ENCODE measurements at regions not wholly inside any gene's neighbourhood (a gene's known extent, or its start where the extent isn't known, plus 50 kb on each side); places are given as distances from the start of the nearest gene placed in this dataset.
"Not testable (repeated sequence)": the region's sequence is repeated elsewhere in the genome, so short reads cannot be mapped to it uniquely, and the experiment has no call there.

DNA sequence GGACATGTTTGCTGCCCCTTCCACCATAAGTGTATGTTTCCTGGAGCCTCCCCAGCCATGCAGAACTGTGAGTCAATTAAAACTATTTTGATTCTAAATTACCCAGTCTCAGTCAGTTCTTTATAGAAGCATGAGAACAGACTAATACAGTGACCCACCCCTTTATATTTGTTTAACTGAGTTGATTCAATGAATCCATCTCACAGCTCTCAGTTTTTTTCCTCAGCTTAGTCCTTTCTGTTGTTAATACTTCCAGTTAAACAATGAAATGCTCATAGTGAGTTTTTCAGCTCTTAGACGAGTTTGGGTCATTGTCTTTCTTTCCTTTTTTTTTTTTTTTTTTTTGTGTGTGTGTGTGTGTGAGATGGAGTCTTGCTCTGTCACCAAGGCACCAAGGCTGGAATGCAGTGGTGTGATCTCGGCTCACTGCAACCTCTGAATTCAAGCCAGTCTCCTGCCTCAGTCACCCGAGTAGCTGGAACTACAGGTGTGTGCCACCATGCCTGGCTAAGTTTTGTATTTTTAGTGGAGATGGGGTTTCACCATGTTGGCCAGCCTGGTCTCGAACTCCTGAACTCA, 627.4 kb downstream of the SPATA31A7 start:
- not testable (repeated sequence) for H3K27me3 ChIP-seq (ENCODE audit: control insufficient read depth in 3 of 3, insufficient read depth in 3 of 3, low read length in 3 of 3); H3K27ac ChIP-seq (ENCODE audit: low read depth, low read length); H3K4me3 ChIP-seq (ENCODE audit: low read length in 3 of 3); H3K36me3 ChIP-seq (ENCODE audit: control insufficient read depth in 3 of 3, insufficient read depth in 3 of 3, low read length in 3 of 3); H3K9ac ChIP-seq (ENCODE audit: low read depth in 1 of 3, low read length in 3 of 3); H3K9me3 ChIP-seq (ENCODE audit: control insufficient read depth in 3 of 3, low read length in 3 of 3); H3K4me1 ChIP-seq (ENCODE audit: control insufficient read depth in 3 of 3, insufficient read depth in 3 of 3, low read length in 3 of 3)

DNA sequence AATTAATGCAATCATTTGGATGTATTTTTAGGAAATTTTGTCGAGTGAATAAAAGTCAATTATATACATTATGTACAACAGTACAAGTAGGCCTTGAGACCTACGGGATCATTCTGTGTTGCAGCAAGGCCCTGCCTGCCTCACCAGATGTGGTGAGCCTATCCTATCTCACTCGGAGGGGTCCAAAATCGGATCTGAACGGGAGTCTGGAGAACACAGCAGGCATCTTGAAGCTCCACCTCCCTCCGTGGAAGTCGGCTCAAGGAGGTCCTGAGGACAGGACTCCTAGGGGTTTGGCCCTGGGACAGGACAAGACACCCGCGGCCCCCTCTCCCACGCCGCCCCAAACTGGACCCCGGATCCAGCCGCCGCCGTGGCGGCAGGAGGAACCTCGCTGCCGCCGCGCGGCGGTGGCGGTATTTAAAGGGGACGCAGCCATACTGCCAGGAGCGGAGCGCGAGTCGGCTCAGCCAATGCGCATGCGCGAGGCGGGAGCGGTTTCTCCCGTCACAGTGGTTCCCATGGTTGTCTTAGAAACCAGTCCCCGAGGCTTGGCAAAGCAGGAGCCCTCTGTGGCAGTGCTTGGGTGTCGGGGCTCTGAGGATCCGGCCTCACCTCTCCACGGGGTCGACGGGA, 663.9 kb downstream of the SPATA31A7 start:
- H3K9ac ChIP-seq (ENCODE audit: low read depth in 1 of 3, low read length in 3 of 3); H3K27ac ChIP-seq (ENCODE audit: low read depth, low read length); H3K36me3 ChIP-seq (ENCODE audit: control insufficient read depth in 3 of 3, insufficient read depth in 3 of 3, low read length in 3 of 3); H3K4me3 ChIP-seq (ENCODE audit: low read length in 3 of 3); H3K4me1 ChIP-seq (ENCODE audit: control insufficient read depth in 3 of 3, insufficient read depth in 3 of 3, low read length in 3 of 3); H3K27me3 ChIP-seq (ENCODE audit: control insufficient read depth in 3 of 3, insufficient read depth in 3 of 3, low read length in 3 of 3); H3K9me3 ChIP-seq (ENCODE audit: control insufficient read depth in 3 of 3, low read length in 3 of 3): not testable (repeated sequence)

DNA sequence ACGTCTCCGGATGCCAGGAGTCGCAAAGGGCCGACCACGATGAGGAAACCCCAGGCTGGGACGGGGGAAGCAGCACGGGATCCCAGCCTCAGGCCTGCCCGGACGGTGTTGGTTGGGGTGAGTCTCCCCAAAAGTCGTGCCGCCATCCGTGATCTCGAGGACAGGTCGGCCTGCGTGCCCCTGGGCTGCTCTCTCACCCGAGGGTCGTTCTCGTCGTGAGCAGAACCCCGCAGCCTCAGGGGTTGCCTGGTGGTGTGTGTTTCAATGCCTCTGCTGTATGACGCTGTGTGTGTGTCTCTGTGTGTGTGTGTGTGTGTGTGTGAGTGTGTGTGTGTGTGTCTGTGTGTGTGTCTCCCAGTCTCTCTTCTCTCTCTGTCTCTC, 664.4 kb downstream of the SPATA31A7 start:
- not testable (repeated sequence) for H3K27ac ChIP-seq (ENCODE audit: low read depth, low read length); H3K9me3 ChIP-seq (ENCODE audit: control insufficient read depth in 3 of 3, low read length in 3 of 3); H3K36me3 ChIP-seq (ENCODE audit: control insufficient read depth in 3 of 3, insufficient read depth in 3 of 3, low read length in 3 of 3); H3K27me3 ChIP-seq (ENCODE audit: control insufficient read depth in 3 of 3, insufficient read depth in 3 of 3, low read length in 3 of 3); H3K4me1 ChIP-seq (ENCODE audit: control insufficient read depth in 3 of 3, insufficient read depth in 3 of 3, low read length in 3 of 3); H3K4me3 ChIP-seq (ENCODE audit: low read length in 3 of 3); H3K9ac ChIP-seq (ENCODE audit: low read depth in 1 of 3, low read length in 3 of 3)

DNA sequence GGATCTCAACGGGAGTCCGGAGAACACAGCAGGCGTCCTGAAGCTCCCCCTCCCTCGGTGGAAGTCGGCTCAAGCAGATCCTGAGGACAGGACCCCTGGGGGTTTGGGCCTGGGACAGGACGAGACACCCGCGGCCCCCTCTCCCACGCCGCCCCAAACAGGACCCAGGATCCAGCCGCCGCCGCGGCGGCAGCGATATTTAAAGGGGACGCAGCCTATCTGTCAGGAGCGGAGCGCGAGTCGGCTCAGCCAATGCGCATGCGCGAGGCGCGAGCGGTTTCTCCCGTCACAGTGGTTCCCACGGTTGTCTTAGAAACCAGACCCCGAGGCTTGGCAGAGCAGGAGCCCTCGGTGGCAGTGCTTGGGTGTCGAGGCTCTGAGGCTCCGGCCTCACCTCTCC, 666.4 kb downstream of the SPATA31A7 start:
- H3K9ac ChIP-seq (ENCODE audit: low read depth in 1 of 3, low read length in 3 of 3); H3K9me3 ChIP-seq (ENCODE audit: control insufficient read depth in 3 of 3, low read length in 3 of 3); H3K27ac ChIP-seq (ENCODE audit: low read depth, low read length); H3K27me3 ChIP-seq (ENCODE audit: control insufficient read depth in 3 of 3, insufficient read depth in 3 of 3, low read length in 3 of 3); H3K36me3 ChIP-seq (ENCODE audit: control insufficient read depth in 3 of 3, insufficient read depth in 3 of 3, low read length in 3 of 3); H3K4me3 ChIP-seq (ENCODE audit: low read length in 3 of 3); H3K4me1 ChIP-seq (ENCODE audit: control insufficient read depth in 3 of 3, insufficient read depth in 3 of 3, low read length in 3 of 3): not testable (repeated sequence)

DNA sequence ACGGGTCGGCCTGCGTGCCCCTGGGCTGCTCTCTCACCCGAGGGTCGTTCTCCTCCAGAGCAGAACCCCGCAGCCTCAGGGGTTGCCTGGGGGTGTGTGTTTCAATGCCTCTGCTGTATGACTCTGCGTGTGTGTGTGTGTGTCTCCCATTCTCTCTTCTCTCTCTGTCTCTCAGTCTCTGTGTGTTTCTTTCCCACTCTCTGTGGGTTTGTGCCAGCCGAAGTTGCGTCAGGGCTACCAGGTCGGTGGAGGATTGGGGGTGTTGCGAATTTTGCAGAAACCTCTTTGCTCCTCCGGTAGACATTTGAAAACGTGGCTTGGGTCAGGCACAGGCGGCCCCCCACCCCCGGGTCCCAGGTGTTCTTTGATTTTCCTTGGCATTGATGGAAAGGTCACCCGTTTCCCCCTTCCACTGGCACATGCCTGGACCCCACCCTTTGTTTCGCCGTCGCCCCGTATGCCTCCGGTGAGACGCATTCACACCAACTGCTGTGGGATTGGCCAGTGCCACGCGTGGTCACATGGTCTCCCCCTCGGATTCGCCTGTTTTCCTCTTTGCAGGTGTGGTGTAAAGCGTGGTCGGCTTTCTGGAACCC, 667.1 kb downstream of the SPATA31A7 start:
- H3K4me3 ChIP-seq (ENCODE audit: low read length in 3 of 3); H3K9ac ChIP-seq (ENCODE audit: low read depth in 1 of 3, low read length in 3 of 3): not testable (repeated sequence)

DNA sequence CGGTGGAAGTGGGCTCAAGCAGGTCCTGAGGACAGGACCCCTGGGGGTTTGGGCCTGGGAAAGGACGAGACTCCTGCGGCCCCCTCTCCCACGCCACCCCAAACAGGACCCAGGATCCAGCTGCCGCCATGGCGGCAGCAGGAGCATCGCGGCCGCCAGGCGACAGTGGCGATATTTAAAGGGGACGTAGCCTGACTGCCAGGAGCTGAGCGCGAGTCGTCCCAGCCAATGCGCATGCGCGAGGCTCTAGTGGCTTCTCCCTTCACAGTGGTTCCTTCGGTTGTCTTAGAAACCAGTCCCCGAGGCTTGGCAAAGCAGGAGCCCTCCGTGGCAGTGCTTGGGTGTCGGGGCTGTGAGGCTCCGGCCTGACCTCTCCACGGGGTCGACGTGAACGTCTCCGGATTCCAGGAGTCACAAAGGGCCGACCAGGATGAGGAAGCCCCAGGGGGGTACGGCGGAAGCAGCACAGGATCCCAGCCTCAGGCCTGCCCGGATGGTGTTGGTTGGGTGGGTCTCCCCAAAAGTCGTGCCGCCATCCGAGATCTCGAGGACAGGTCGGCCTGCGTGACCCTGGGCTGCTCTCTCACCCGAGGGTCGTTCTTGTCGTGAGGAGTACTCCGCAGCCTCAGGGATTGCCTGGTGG, 668.0 kb downstream of the SPATA31A7 start:
- H3K36me3 ChIP-seq (ENCODE audit: control insufficient read depth in 3 of 3, insufficient read depth in 3 of 3, low read length in 3 of 3), result not testable (repeated sequence)

More for the DNA sequence above, 667.1 kb downstream of the SPATA31A7 start:
- H3K27ac ChIP-seq (ENCODE audit: low read depth, low read length); H3K27me3 ChIP-seq (ENCODE audit: control insufficient read depth in 3 of 3, insufficient read depth in 3 of 3, low read length in 3 of 3); H3K36me3 ChIP-seq (ENCODE audit: control insufficient read depth in 3 of 3, insufficient read depth in 3 of 3, low read length in 3 of 3); H3K9me3 ChIP-seq (ENCODE audit: control insufficient read depth in 3 of 3, low read length in 3 of 3); H3K4me1 ChIP-seq (ENCODE audit: control insufficient read depth in 3 of 3, insufficient read depth in 3 of 3, low read length in 3 of 3): not testable (repeated sequence)

DNA sequence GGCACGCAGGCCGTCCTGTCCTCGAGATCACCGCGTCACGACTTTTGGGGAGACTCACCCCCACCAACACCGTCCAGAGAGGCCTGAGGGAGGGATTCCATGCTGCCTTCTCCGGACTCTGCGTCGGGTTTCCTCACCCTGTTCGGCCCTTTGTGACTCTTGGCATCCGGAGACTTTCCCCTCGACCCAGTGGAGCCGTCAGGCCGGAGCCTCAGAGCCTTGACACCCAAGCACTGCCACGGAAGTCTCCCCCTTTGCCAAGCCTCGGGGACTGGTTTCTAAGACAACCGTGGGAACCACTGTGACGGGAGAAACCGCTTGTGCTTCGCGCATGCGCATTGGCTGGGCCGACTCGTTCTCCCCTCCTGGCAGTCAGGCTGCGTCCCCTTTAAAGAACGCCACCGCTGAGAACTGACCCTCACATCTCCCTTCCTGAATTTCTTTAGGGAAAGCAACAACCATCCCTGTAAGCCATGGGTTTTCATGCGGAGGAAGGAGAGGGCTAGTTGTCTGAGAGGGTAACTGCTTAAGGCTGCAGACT, 672.7 kb downstream of the SPATA31A7 start:
- H3K36me3 ChIP-seq (ENCODE audit: control insufficient read depth in 3 of 3, insufficient read depth in 3 of 3, low read length in 3 of 3); H3K27me3 ChIP-seq (ENCODE audit: control insufficient read depth in 3 of 3, insufficient read depth in 3 of 3, low read length in 3 of 3); H3K27ac ChIP-seq (ENCODE audit: low read depth, low read length); H3K9ac ChIP-seq (ENCODE audit: low read depth in 1 of 3, low read length in 3 of 3); H3K4me1 ChIP-seq (ENCODE audit: control insufficient read depth in 3 of 3, insufficient read depth in 3 of 3, low read length in 3 of 3); H3K9me3 ChIP-seq (ENCODE audit: control insufficient read depth in 3 of 3, low read length in 3 of 3): not testable (repeated sequence)
- H3K4me3 ChIP-seq (ENCODE audit: low read length in 3 of 3), result peak overlapping the region in 2 of 3 donors; percentile 45 to 51

More for the DNA sequence above, 668.0 kb downstream of the SPATA31A7 start:
- not testable (repeated sequence) for H3K27me3 ChIP-seq (ENCODE audit: control insufficient read depth in 3 of 3, insufficient read depth in 3 of 3, low read length in 3 of 3); H3K4me1 ChIP-seq (ENCODE audit: control insufficient read depth in 3 of 3, insufficient read depth in 3 of 3, low read length in 3 of 3); H3K9ac ChIP-seq (ENCODE audit: low read depth in 1 of 3, low read length in 3 of 3); H3K27ac ChIP-seq (ENCODE audit: low read depth, low read length); H3K4me3 ChIP-seq (ENCODE audit: low read length in 3 of 3); H3K9me3 ChIP-seq (ENCODE audit: control insufficient read depth in 3 of 3, low read length in 3 of 3)

DNA sequence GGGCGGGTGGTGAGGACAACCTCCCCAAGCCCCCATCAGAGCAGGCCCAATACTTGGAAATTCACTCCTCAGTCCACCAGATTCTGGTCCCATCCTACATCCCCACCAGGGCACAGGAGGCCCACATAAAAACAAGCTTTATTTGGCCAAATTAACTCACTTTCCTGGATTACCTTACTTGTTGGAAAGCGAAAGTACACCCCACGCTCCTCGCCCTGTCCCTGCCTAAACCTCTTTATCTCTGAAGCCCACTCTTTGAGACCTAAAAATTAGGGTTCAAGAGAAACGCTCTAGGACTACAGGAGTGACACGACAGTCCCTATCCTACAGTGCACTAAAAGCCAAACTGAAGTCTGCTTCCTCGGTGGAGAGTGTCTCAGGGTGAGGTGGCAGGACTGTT, 674.6 kb downstream of the SPATA31A7 start:
- H3K4me3 ChIP-seq (ENCODE audit: low read length in 3 of 3); H3K27ac ChIP-seq (ENCODE audit: low read depth, low read length); H3K9me3 ChIP-seq (ENCODE audit: control insufficient read depth in 3 of 3, low read length in 3 of 3): not testable (repeated sequence)

DNA sequence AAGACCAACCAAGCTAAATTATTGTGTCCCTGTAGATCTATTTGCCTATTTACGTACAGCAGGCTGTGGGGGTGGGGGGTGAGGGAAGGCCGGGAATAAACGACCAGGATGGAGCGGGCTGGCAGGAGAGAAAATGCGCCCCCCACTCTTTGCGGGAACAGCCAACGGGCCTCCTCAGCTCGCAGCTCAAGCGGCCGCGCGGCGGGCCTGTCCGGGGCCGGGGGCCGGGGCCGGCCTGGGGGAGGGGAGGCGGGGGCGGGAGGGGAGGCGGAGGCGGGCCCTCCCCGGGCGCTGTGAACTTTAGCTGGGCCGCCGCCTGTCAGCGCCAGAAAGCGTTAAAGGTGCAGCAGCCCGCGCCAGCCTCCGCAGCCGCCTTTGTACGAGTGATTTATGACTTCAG, 679.1 kb downstream of the SPATA31A7 start:
- not testable (repeated sequence) for H3K9me3 ChIP-seq (ENCODE audit: control insufficient read depth in 3 of 3, low read length in 3 of 3); H3K27ac ChIP-seq (ENCODE audit: low read depth, low read length); H3K4me3 ChIP-seq (ENCODE audit: low read length in 3 of 3); H3K9ac ChIP-seq (ENCODE audit: low read depth in 1 of 3, low read length in 3 of 3); H3K4me1 ChIP-seq (ENCODE audit: control insufficient read depth in 3 of 3, insufficient read depth in 3 of 3, low read length in 3 of 3); H3K27me3 ChIP-seq (ENCODE audit: control insufficient read depth in 3 of 3, insufficient read depth in 3 of 3, low read length in 3 of 3); H3K36me3 ChIP-seq (ENCODE audit: control insufficient read depth in 3 of 3, insufficient read depth in 3 of 3, low read length in 3 of 3)

More for the DNA sequence above, 674.6 kb downstream of the SPATA31A7 start:
- H3K4me1 ChIP-seq (ENCODE audit: control insufficient read depth in 3 of 3, insufficient read depth in 3 of 3, low read length in 3 of 3); H3K9ac ChIP-seq (ENCODE audit: low read depth in 1 of 3, low read length in 3 of 3); H3K27me3 ChIP-seq (ENCODE audit: control insufficient read depth in 3 of 3, insufficient read depth in 3 of 3, low read length in 3 of 3); H3K36me3 ChIP-seq (ENCODE audit: control insufficient read depth in 3 of 3, insufficient read depth in 3 of 3, low read length in 3 of 3): not testable (repeated sequence)

DNA sequence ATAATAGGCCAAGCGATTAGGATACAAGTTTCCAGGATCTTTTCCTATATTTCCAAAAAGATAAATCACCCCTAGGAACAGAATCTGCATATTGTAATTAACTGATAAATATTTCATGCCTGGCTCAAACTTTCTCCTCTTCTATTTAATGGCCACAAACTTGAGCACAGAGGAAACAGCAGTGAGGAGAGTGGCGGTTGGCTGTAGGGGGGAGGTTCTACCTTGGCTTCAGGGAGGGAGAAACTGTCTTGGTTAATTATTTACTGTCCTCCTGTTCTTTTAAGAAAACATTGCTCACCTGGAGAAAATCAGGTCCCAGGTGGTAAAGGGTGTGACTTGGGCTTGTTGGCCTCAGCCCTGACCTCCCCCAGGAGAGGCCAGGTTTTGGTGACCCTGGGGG, 682.5 kb downstream of the SPATA31A7 start:
- H3K4me1 ChIP-seq (ENCODE audit: control insufficient read depth in 3 of 3, insufficient read depth in 3 of 3, low read length in 3 of 3); H3K9me3 ChIP-seq (ENCODE audit: control insufficient read depth in 3 of 3, low read length in 3 of 3); H3K4me3 ChIP-seq (ENCODE audit: low read length in 3 of 3); H3K27ac ChIP-seq (ENCODE audit: low read depth, low read length); H3K9ac ChIP-seq (ENCODE audit: low read depth in 1 of 3, low read length in 3 of 3); H3K36me3 ChIP-seq (ENCODE audit: control insufficient read depth in 3 of 3, insufficient read depth in 3 of 3, low read length in 3 of 3); H3K27me3 ChIP-seq (ENCODE audit: control insufficient read depth in 3 of 3, insufficient read depth in 3 of 3, low read length in 3 of 3): not testable (repeated sequence)

Measured in skeletal muscle tissue (tissue), 3 donors.